ENCODE measurements at regions not wholly inside any gene's neighbourhood (a gene's known extent, or its start where the extent isn't known, plus 50 kb on each side); places are given as distances from the start of the nearest gene placed in this dataset.

- no peak for TF ChIP-seq TARDBP (IDR thresholded peaks at IDR 0.05)
- TF ChIP-seq CTCF (IDR thresholded peaks at IDR 0.05 in 2 of 3, conservative IDR thresholded peaks at IDR 0.05 in 1 of 3; ENCODE audit: insufficient read depth in 2 of 3, low read depth in 1 of 3, low read length in 3 of 3) = no peak
- TF ChIP-seq L3MBTL2 (IDR thresholded peaks at IDR 0.05) = no peak
- TF ChIP-seq EZH2 (IDR thresholded peaks at IDR 0.05; ENCODE audit: borderline replicate concordance, low read depth, low read length) = no peak
- no peak for TF ChIP-seq DPF2 (IDR thresholded peaks at IDR 0.05)
- no peak for TF ChIP-seq ZBTB17 (CRISPR knock-in tag; IDR thresholded peaks at IDR 0.05)
- TF ChIP-seq EP300 (IDR thresholded peaks at IDR 0.05; ENCODE audit: low read length) = no peak
- TF ChIP-seq ATF2 (CRISPR knock-in tag; IDR thresholded peaks at IDR 0.05) = no peak
- TF ChIP-seq ATF6 (CRISPR knock-in tag; IDR thresholded peaks at IDR 0.05) = no peak
- no peak for TF ChIP-seq MAFK (IDR thresholded peaks at IDR 0.05; ENCODE audit: low read length)
- TF ChIP-seq PRDM10 (IDR thresholded peaks at IDR 0.05; ENCODE audit: partially characterized antibody) = no peak
- TF ChIP-seq POLR2A (conservative IDR thresholded peaks at IDR 0.05) = no peak
- TF ChIP-seq RNF219 (CRISPR knock-in tag; IDR thresholded peaks at IDR 0.05) = no peak
Measured at GRCh38 chr2:7861910-7862702, 819.8 kb upstream of the ID2 start.

Measured in K562 (cell line).